ENCODE measurements at regions not wholly inside any gene's neighbourhood (a gene's known extent, or its start where the extent isn't known, plus 50 kb on each side); places are given as distances from the start of the nearest gene placed in this dataset.

- TF ChIP-seq CTCF (IDR thresholded peaks at IDR 0.05; ENCODE audit: insufficient read depth, low read depth, low read length) (no peak), EZH2 (IDR thresholded peaks at IDR 0.05; ENCODE audit: insufficient read depth, low read length) (no peak)
These were observed 297.7 kb downstream of the PTPRC start for GRCh38 chr1:198936371-198937083.

Measured in astrocyte (in vitro differentiated cells and primary cell).